HG02623 (cell line): ENCODE measurements at regions not wholly inside any gene's neighbourhood (a gene's known extent, or its start where the extent isn't known, plus 50 kb on each side); places are given as distances from the start of the nearest gene placed in this dataset.
"Not testable (repeated sequence)": the region's sequence is repeated elsewhere in the genome, so short reads cannot be mapped to it uniquely, and the experiment has no call there.

Source experiments
- ATAC-seq: cut with Tn5 transposase; IDR thresholded peaks from one replicate; pipeline ENCODE4 v1.9.1; 2021; ENCODE audit warnings: moderate library complexity; ENCODE audit not compliant: unreplicated experiment

GRCh38 chr7:69418869-69419670, 179.2 kb upstream of the AUTS2 start:
- no peak for ATAC-seq

GRCh38 chr7:69419934-69420333, 178.3 kb upstream of the AUTS2 start:
- no peak for ATAC-seq

- no peak for ATAC-seq
Measured at GRCh38 chr7:69422574-69422985, 175.7 kb upstream of the AUTS2 start.

GRCh38 chr7:69426705-69427104, 171.6 kb upstream of the AUTS2 start:
- no peak for ATAC-seq

- no peak for ATAC-seq
Measured at GRCh38 chr7:69428089-69428488, 170.2 kb upstream of the AUTS2 start.

GRCh38 chr7:69429911-69430383, 168.3 kb upstream of the AUTS2 start:
- ATAC-seq, result no peak

GRCh38 chr7:69430384-69431021, 167.8 kb upstream of the AUTS2 start:
- no peak for ATAC-seq

- ATAC-seq, result no peak
Measured at GRCh38 chr7:69431626-69432025, 166.6 kb upstream of the AUTS2 start.

- not testable (repeated sequence) for ATAC-seq
Measured at GRCh38 chr7:69432276-69432675, 166.0 kb upstream of the AUTS2 start.

- no peak for ATAC-seq
Measured at GRCh38 chr7:69433081-69433480, 165.2 kb upstream of the AUTS2 start.

GRCh38 chr7:69434398-69434815, 163.9 kb upstream of the AUTS2 start:
- ATAC-seq, result no peak

GRCh38 chr7:69435711-69436110, 162.6 kb upstream of the AUTS2 start:
- no peak for ATAC-seq

- no peak for ATAC-seq
Measured at GRCh38 chr7:69436946-69437345, 161.3 kb upstream of the AUTS2 start.

GRCh38 chr7:69438584-69439412, 159.5 kb upstream of the AUTS2 start:
- no peak for ATAC-seq

- no peak for ATAC-seq
Measured at GRCh38 chr7:69439636-69440325, 158.5 kb upstream of the AUTS2 start.

GRCh38 chr7:69440976-69441375, 157.3 kb upstream of the AUTS2 start:
- ATAC-seq, result no peak

- no peak for ATAC-seq
Measured at GRCh38 chr7:69443136-69443535, 155.1 kb upstream of the AUTS2 start.

- no peak for ATAC-seq
Measured at GRCh38 chr7:69445541-69445940, 152.7 kb upstream of the AUTS2 start.

- not testable (repeated sequence) for ATAC-seq
Measured at GRCh38 chr7:69446213-69446612, 152.1 kb upstream of the AUTS2 start.

GRCh38 chr7:69448071-69448470, 150.2 kb upstream of the AUTS2 start:
- no peak for ATAC-seq

- ATAC-seq, result no peak
Measured at GRCh38 chr7:69450456-69450855, 147.8 kb upstream of the AUTS2 start.
